GM18502 (cell line): ENCODE measurements at regions not wholly inside any gene's neighbourhood (a gene's known extent, or its start where the extent isn't known, plus 50 kb on each side); places are given as distances from the start of the nearest gene placed in this dataset.

ENCODE experiments used
- ATAC-seq: cut with Tn5 transposase; IDR thresholded peaks from one replicate; pipeline ENCODE4 v1.9.1; 2021; ENCODE audit warnings: mild to moderate bottlenecking; ENCODE audit not compliant: unreplicated experiment, poor library complexity

GRCh38 chr14:26765768-26766520 lies 168.1 kb upstream of the NOVA1 start:
- ATAC-seq: no peak

GRCh38 chr14:26766726-26767125 lies 168.9 kb upstream of the NOVA1 start:
- ATAC-seq: no peak

GRCh38 chr14:26773906-26774593 lies 176.2 kb upstream of the NOVA1 start:
- ATAC-seq: no peak

- ATAC-seq: no peak
Measured at GRCh38 chr14:26775765-26776563, 178.1 kb upstream of the NOVA1 start.

GRCh38 chr14:26791117-26791806 lies 193.4 kb upstream of the NOVA1 start:
- ATAC-seq: no peak

GRCh38 chr14:26794731-26795130 lies 196.9 kb upstream of the NOVA1 start:
- ATAC-seq: no peak

- no peak for ATAC-seq
Measured at GRCh38 chr14:26808407-26808806, 210.6 kb upstream of the NOVA1 start.

GRCh38 chr14:26810631-26811030 lies 212.8 kb upstream of the NOVA1 start:
- ATAC-seq: no peak

GRCh38 chr14:26811756-26812305 lies 214.0 kb upstream of the NOVA1 start:
- no peak for ATAC-seq

GRCh38 chr14:26820138-26820537 lies 222.3 kb upstream of the NOVA1 start:
- no peak for ATAC-seq

- ATAC-seq: no peak
Measured at GRCh38 chr14:26820572-26820971, 222.7 kb upstream of the NOVA1 start.

- ATAC-seq: no peak
Measured at GRCh38 chr14:26828741-26829140, 230.9 kb upstream of the NOVA1 start.

GRCh38 chr14:26833621-26834176 lies 235.9 kb upstream of the NOVA1 start:
- no peak for ATAC-seq

- no peak for ATAC-seq
Measured at GRCh38 chr14:26835979-26836570, 238.2 kb upstream of the NOVA1 start.

- ATAC-seq: no peak
Measured at GRCh38 chr14:26839481-26839880, 241.6 kb upstream of the NOVA1 start.

GRCh38 chr14:26841326-26841725 lies 243.5 kb upstream of the NOVA1 start:
- ATAC-seq: no peak

GRCh38 chr14:26841920-26842741 lies 244.3 kb upstream of the NOVA1 start:
- ATAC-seq: no peak

- no peak for ATAC-seq
Measured at GRCh38 chr14:26845151-26845818, 247.5 kb upstream of the NOVA1 start.
